Esophagus squamous epithelium (tissue), 4 donors: ENCODE measurements at regions not wholly inside any gene's neighbourhood (a gene's known extent, or its start where the extent isn't known, plus 50 kb on each side); places are given as distances from the start of the nearest gene placed in this dataset.

ENCODE experiments used
- CTCF ChIP-seq, 6 experiments: fragments of 450-650 bp in 4 of 6; fragments of 200-600 bp in 2 of 6; sonication (generic) in 2 of 6; IDR thresholded peaks; one replicate each; pipeline ENCODE4 v1.5.1; 2016 to 2019; ENCODE audit warnings: antibody characterized with exemption in 6 of 6, mild to moderate bottlenecking in 4 of 6, moderate library complexity in 4 of 6
- POLR2A ChIP-seq, 4 donors: fragments of 450-650 bp; IDR thresholded peaks; one replicate each; pipeline ENCODE4 v1.6.1; 2017; ENCODE audit warnings: antibody characterized with exemption in 4 of 4, mild to moderate bottlenecking in 4 of 4, moderate library complexity in 3 of 4

- TF ChIP-seq POLR2A (IDR thresholded peaks at IDR 0.05) (no peak), CTCF (IDR thresholded peaks at IDR 0.05) (no peak)
These were observed 259.0 kb upstream of the SALL3 start for GRCh38 chr18:78720456-78721237.
